A549 (cell line): ENCODE measurements at regions not wholly inside any gene's neighbourhood (a gene's known extent, or its start where the extent isn't known, plus 50 kb on each side); places are given as distances from the start of the nearest gene placed in this dataset.

ENCODE experiments used
- ATAC-seq, 2 experiments: fragments of 200-7000 bp in 1 of 2; fragments of >200 bp in 1 of 2; cut with Nextera tagmentation in 1 of 2; cut with Tn5 transposase in 1 of 2; 3 replicates each; pipeline versions ENCODE4 v1.8.0 to v1.9.1; 2018 to 2020; ENCODE audit warnings: mild to moderate bottlenecking in 1 of 2, moderate library complexity in 1 of 2
- CTCF ChIA-PET: fragments of 300-600 bp; sonication (Branson Sonifier 250); formaldehyde crosslinking; extraction: SDS; loops from one replicate; lab custom pipeline; 2021; ENCODE audit warnings: antibody characterized with exemption, inconsistent platforms; lab: Yijun Ruan, JAX
- POLR2A ChIA-PET: fragments of 350-600 bp; formaldehyde crosslinking; extraction: SDS; loops from one replicate; lab custom pipeline; 2021; ENCODE audit warnings: antibody characterized with exemption, inconsistent platforms; lab: Yijun Ruan, JAX
- DNase-seq, 2 experiments: peaks; one replicate each; pipeline versions ENCODE4 v3.0.0 to v3.0.0-alpha.2; 2011 to 2016; ENCODE audit warnings: low read depth in 1 of 2, low spot score in 1 of 2
- FAIRE-seq: peaks from 2 replicates; lab custom pipeline; 2011; peaks lifted over from hg19 to GRCh38; lab: Jason Lieb, UNC
- H3K27ac ChIP-seq, 2 experiments: fragments of >200 bp; sonication (Bioruptor Twin); formaldehyde crosslinking; 3 replicates each; pipeline ENCODE4 v1.5.1; 2016 to 2017
- H3K4me1 ChIP-seq: fragments of >200 bp; sonication (Bioruptor Twin); formaldehyde crosslinking; 3 replicates; pipeline ENCODE4 v1.6.1; 2016
- H3K4me2 ChIP-seq: fragments of >200 bp; sonication (Bioruptor Twin); formaldehyde crosslinking; 3 replicates; pipeline ENCODE4 v1.6.1; 2016
- H3K4me3 ChIP-seq: fragments of >200 bp; sonication (Bioruptor Twin); formaldehyde crosslinking; 3 replicates; pipeline ENCODE4 v1.5.1; 2016
- H3K9me3 ChIP-seq: fragments of >200 bp; sonication (Bioruptor Twin); formaldehyde crosslinking; 3 replicates; pipeline ENCODE4 v1.6.1; 2016
- CBX2 ChIP-seq: fragments of 200-600 bp; sonication (generic); IDR thresholded peaks from 2 replicates; pipeline ENCODE4 v1.6.1; 2016; ENCODE audit warnings: low read depth, mild to moderate bottlenecking, borderline replicate concordance
- CEBPB ChIP-seq, 2 experiments: fragments of >200 bp in 1 of 2; sonication (Bioruptor Twin) in 1 of 2; formaldehyde crosslinking in 1 of 2; IDR thresholded peaks; 2 replicates each; pipeline ENCODE4 v1.6.1; 2012 to 2016
- CHD2 ChIP-seq: fragments of 150-350 bp; IDR thresholded peaks from 2 replicates; pipeline ENCODE4 v1.6.1; 2014; ENCODE audit warnings: low read length; ENCODE audit not compliant: partially characterized antibody
- CHD4 ChIP-seq: fragments of 200-600 bp; sonication (generic); IDR thresholded peaks from 2 replicates; pipeline ENCODE4 v1.6.1; 2016; ENCODE audit warnings: antibody characterized with exemption, mild to moderate bottlenecking, borderline replicate concordance
- EHF ChIP-seq: fragments of 250-450 bp; sonication (Bioruptor Pico); IDR thresholded peaks from 2 replicates; pipeline ENCODE4 v1.5.0; 2020; ENCODE audit warnings: mild to moderate bottlenecking
- EP300 ChIP-seq, 2 experiments: fragments of >200 bp; sonication (Bioruptor Twin); formaldehyde crosslinking; IDR thresholded peaks; 2 replicates in 1 of 2; 3 replicates in 1 of 2; pipeline ENCODE4 v1.6.1; 2016 to 2017
- FOSL2 ChIP-seq, 2 experiments: fragments of 450-650 bp in 1 of 2; fragments of >200 bp in 1 of 2; sonication (Bioruptor Twin) in 1 of 2; formaldehyde crosslinking; IDR thresholded peaks; 2 replicates each; pipeline versions ENCODE4 v1.5.0 to v1.6.1; 2016 to 2020; ENCODE audit warnings: mild to moderate bottlenecking in 1 of 2, moderate library complexity in 1 of 2
- GATA3 ChIP-seq: IDR thresholded peaks from 2 replicates; pipeline ENCODE4 v1.6.1; 2012; ENCODE audit warnings: borderline replicate concordance
- HDAC2 ChIP-seq: fragments of 200-600 bp; sonication (generic); IDR thresholded peaks from 2 replicates; pipeline ENCODE4 v1.6.1; 2016
- HEYL ChIP-seq: fragments of 250-450 bp; sonication (Bioruptor Pico); IDR thresholded peaks from 2 replicates; pipeline ENCODE4 v1.8.0; 2021; ENCODE audit warnings: mild to moderate bottlenecking, moderate library complexity
- HMGXB4 ChIP-seq: fragments of 250-450 bp; sonication (Bioruptor Pico); IDR thresholded peaks from 2 replicates; pipeline ENCODE4 v1.5.0; 2021; ENCODE audit warnings: mild to moderate bottlenecking, moderate library complexity, borderline replicate concordance
- HOXA7 ChIP-seq: fragments of 250-450 bp; sonication (Bioruptor Pico); IDR thresholded peaks from 2 replicates; pipeline ENCODE4 v1.5.0; 2020; ENCODE audit warnings: mild to moderate bottlenecking, moderate library complexity
- HOXB5 ChIP-seq: fragments of 250-450 bp; sonication (Bioruptor Pico); IDR thresholded peaks from 2 replicates; pipeline ENCODE4 v1.5.0; 2020; ENCODE audit warnings: mild to moderate bottlenecking, moderate library complexity
- JUN ChIP-seq, 2 experiments: fragments of >200 bp; sonication (Bioruptor Twin); formaldehyde crosslinking; IDR thresholded peaks; 2 replicates in 1 of 2; 3 replicates in 1 of 2; pipeline ENCODE4 v1.6.1; 2016 to 2017
- JUNB ChIP-seq: fragments of >200 bp; sonication (Bioruptor Twin); formaldehyde crosslinking; IDR thresholded peaks from 2 replicates; pipeline ENCODE4 v1.6.1; 2016
- KDM5A ChIP-seq: fragments of 200-600 bp; sonication (generic); IDR thresholded peaks from 2 replicates; pipeline ENCODE4 v1.6.1; 2016; ENCODE audit warnings: antibody characterized with exemption, mild to moderate bottlenecking
- MAFK ChIP-seq: fragments of 450-650 bp; IDR thresholded peaks from 2 replicates; pipeline ENCODE4 v1.6.1; 2014; ENCODE audit not compliant: partially characterized antibody
- MAX ChIP-seq: IDR thresholded peaks from 2 replicates; pipeline ENCODE4 v1.6.1; 2012
- MAZ ChIP-seq: fragments of 150-350 bp; IDR thresholded peaks from 2 replicates; pipeline ENCODE4 v1.6.1; 2014; ENCODE audit warnings: antibody characterized with exemption, low read depth, low read length, borderline replicate concordance
- MYC ChIP-seq: IDR thresholded peaks from 2 replicates; pipeline ENCODE4 v1.6.1; 2012; ENCODE audit warnings: mild to moderate bottlenecking, inconsistent platforms, low read length, improper control_type of control experiment, borderline replicate concordance
- PHF8 ChIP-seq: fragments of 200-600 bp; sonication (generic); IDR thresholded peaks from 2 replicates; pipeline ENCODE4 v1.6.1; 2016; ENCODE audit warnings: low read depth, mild to moderate bottlenecking, antibody characterized with exemption, moderate library complexity, borderline replicate concordance
- POLR2A ChIP-seq: IDR thresholded peaks from 2 replicates; pipeline ENCODE4 v1.6.1; 2012; ENCODE audit warnings: mild to moderate bottlenecking, low read length
- RAD21 ChIP-seq, 2 experiments: fragments of >200 bp in 1 of 2; sonication (Bioruptor Twin) in 1 of 2; formaldehyde crosslinking in 1 of 2; IDR thresholded peaks in 1 of 2; conservative IDR thresholded peaks in 1 of 2; 2 replicates in 1 of 2; 3 replicates in 1 of 2; pipeline ENCODE4 v1.6.1; 2012 to 2018; ENCODE audit warnings: inconsistent platforms in 1 of 2
- RARB ChIP-seq: fragments of 250-450 bp; sonication (Bioruptor Pico); IDR thresholded peaks from 2 replicates; pipeline ENCODE4 v1.8.0; 2021; ENCODE audit warnings: mild to moderate bottlenecking, moderate library complexity
- RFX5 ChIP-seq: fragments of 450-650 bp; IDR thresholded peaks from 2 replicates; pipeline ENCODE4 v1.7.1; 2014; ENCODE audit warnings: antibody characterized with exemption, mild to moderate bottlenecking, moderate library complexity
- SMC3 ChIP-seq: fragments of >200 bp; sonication (Bioruptor Twin); formaldehyde crosslinking; IDR thresholded peaks from 3 replicates; pipeline ENCODE4 v1.6.1; 2018; ENCODE audit warnings: inconsistent platforms
- TFCP2L1 ChIP-seq: fragments of 250-450 bp; sonication (Bioruptor Pico); IDR thresholded peaks from 2 replicates; pipeline ENCODE4 v1.5.0; 2021; ENCODE audit warnings: mild to moderate bottlenecking
- ZFP36 ChIP-seq: fragments of 450-650 bp; IDR thresholded peaks from 2 replicates; pipeline ENCODE4 v1.6.1; 2014; ENCODE audit warnings: borderline replicate concordance; ENCODE audit not compliant: partially characterized antibody
- WGBS: methylation state at CpG from one replicate; pipeline ENCODE4 v1.1.6; 2017; ENCODE audit errors: missing lambda C conversion rate; 5-methylcytosine and 5-hydroxymethylcytosine counted together

GRCh38 chr10:78456649-78457400, 423.2 kb downstream of the RPS24 start:
- H3K4me1 ChIP-seq, result peaks cover 36% of the 10 kb centered on the region
- DNase-seq (no peak), FAIRE-seq (no peak), ATAC-seq (no peak)
- H3K4me3 ChIP-seq, result no peak overlapping the region
- peak overlapping the region; percentile 77 to 93 for H3K27ac ChIP-seq
- 91% methylated on average over 12 of the region's 13 CpGs for WGBS
- no peaks in the 10 kb centered on the region for H3K9me3 ChIP-seq
- ChIA-PET CTCF (interaction anchor here (1.0 kb wide), 1 partner anchor 152 kb away, joined by 5 read pairs; no protein-coding TSS in a partner anchor), POLR2A (no interaction called here)
- peak overlapping the region; percentile 86 for H3K4me2 ChIP-seq
- no peak for TF ChIP-seq MAFK
- TF ChIP-seq HOXA7 (CRISPR knock-in tag), result no peak
- TF ChIP-seq CHD4, result no peak
- TF ChIP-seq TFCP2L1 (CRISPR knock-in tag), result no peak
- TF ChIP-seq POLR2A, result no peak
- TF ChIP-seq KDM5A, result no peak
- no peak for TF ChIP-seq PHF8
- no peak for TF ChIP-seq GATA3
- no peak for TF ChIP-seq HMGXB4
- TF ChIP-seq CHD2, result no peak

- POLR2A ChIA-PET, result interaction anchor here (2.0 kb wide), 1 partner anchor 516 kb away, joined by 8 read pairs; no protein-coding TSS in a partner anchor
Measured at GRCh38 chr10:78457804-78458482, 424.3 kb downstream of the RPS24 start.

More at GRCh38 chr10:78457804-78458482, 424.3 kb downstream of the RPS24 start:
- peak; percentile 44 to 57 for DNase-seq
- TF ChIP-seq RFX5 (no peak), HMGXB4 (no peak), MYC (no peak), EP300 (IDR thresholded peaks at IDR 0.05) (peak in 1 of 2 experiments; percentile 57; a peak in 2 of 5 replicates), FOSL2 (IDR thresholded peaks at IDR 0.05) (peak; percentile 77), FOSL2 (CRISPR knock-in tag; IDR thresholded peaks at IDR 0.05) (peak; percentile 51; the same call in 1 of the 2 replicates), EHF (CRISPR knock-in tag) (no peak), RAD21 (conservative IDR thresholded peaks at IDR 0.05 in 1 of 2, IDR thresholded peaks at IDR 0.05 in 1 of 2) (peak in 1 of 2 experiments; percentile 18; a peak in 2 of 5 replicates), JUNB (peak; percentile 86), PHF8 (no peak), SMC3 (peak; percentile 10; the same call in 1 of the 3 replicates), POLR2A (no peak), CBX2 (no peak), GATA3 (peak; percentile 92), MAZ (no peak), ZFP36 (no peak), MAX (peak; percentile 38; the same call in 1 of the 2 replicates), HEYL (CRISPR knock-in tag) (no peak), JUN (IDR thresholded peaks at IDR 0.05) (peak in 1 of 2 experiments; percentile 17; a peak in 1 of 5 replicates), HDAC2 (no peak), CEBPB (IDR thresholded peaks at IDR 0.05) (peak in 1 of 2 experiments; percentile 32; a peak in 2 of 4 replicates), HOXB5 (no peak), RARB (no peak)
- CTCF ChIA-PET, result interaction anchor here (0.8 to 2.0 kb wide), 4 partner anchors 63 to 410 kb away, joined by 3 to 9 read pairs (median 6); no protein-coding TSS in a partner anchor
- ATAC-seq, result peak; percentile 32 to 71; a peak in 5 of 6 replicates
- Histone ChIP-seq H3K4me3 (0 out of 3 replicates have a peak overlapping the region, but pooled peaks have one; percentile 6), H3K9me3 (no peaks in the 10 kb centered on the region), H3K4me2 (peak overlapping the region; percentile 86), H3K4me1 (peaks cover 36% of the 10 kb centered on the region), H3K27ac (peak overlapping the region; percentile 77 to 93)
- WGBS, result 24% methylated on average over 8 of the region's 8 CpGs
- FAIRE-seq, result peak; percentile 28
